GM23248 (cell line): ENCODE measurements at regions not wholly inside any gene's neighbourhood (a gene's known extent, or its start where the extent isn't known, plus 50 kb on each side); places are given as distances from the start of the nearest gene placed in this dataset.
"Not testable (repeated sequence)": the region's sequence is repeated elsewhere in the genome, so short reads cannot be mapped to it uniquely, and the experiment has no call there.

ENCODE experiments used
- DNase-seq: peaks from one replicate; pipeline ENCODE4 v3.0.0-alpha.2; 2015
- H2AFZ ChIP-seq: fragments of 200-600 bp; sonication (generic); 2 replicates; pipeline ENCODE4 v1.6.1; 2016; ENCODE audit warnings: antibody characterized with exemption
- H3F3A ChIP-seq: fragments of 200-600 bp; sonication (generic); 2 replicates; pipeline ENCODE4 v1.6.1; 2016; ENCODE audit warnings: mild to moderate bottlenecking, antibody characterized with exemption, mixed run types; ENCODE audit not compliant: insufficient read depth
- H3K27ac ChIP-seq: fragments of 200-600 bp; sonication (generic); 2 replicates; pipeline ENCODE4 v1.5.1; 2016; ENCODE audit warnings: mild to moderate bottlenecking
- H3K27me3 ChIP-seq: fragments of 200-600 bp; sonication (generic); replicated peaks from 2 replicates; pipeline ENCODE4 v1.6.1; 2016; ENCODE audit warnings: mild to moderate bottlenecking; ENCODE audit not compliant: insufficient read depth
- H3K36me3 ChIP-seq: fragments of 200-600 bp; sonication (generic); 2 replicates; pipeline ENCODE4 v1.6.1; 2016; ENCODE audit warnings: low read depth, mild to moderate bottlenecking
- H3K4me1 ChIP-seq: fragments of 200-600 bp; sonication (generic); 2 replicates; pipeline ENCODE4 v1.6.1; 2016; ENCODE audit warnings: mild to moderate bottlenecking; ENCODE audit not compliant: insufficient read depth
- H3K4me2 ChIP-seq: fragments of 200-600 bp; sonication (generic); one replicate; pipeline ENCODE4 v1.6.1; 2016; ENCODE audit warnings: mild to moderate bottlenecking; ENCODE audit not compliant: unreplicated experiment
- H3K4me3 ChIP-seq: fragments of 200-600 bp; sonication (generic); 2 replicates; pipeline ENCODE4 v1.5.1; 2016; ENCODE audit warnings: mild to moderate bottlenecking
- H3K79me2 ChIP-seq: fragments of 200-600 bp; sonication (generic); 2 replicates; pipeline ENCODE4 v1.6.1; 2016; ENCODE audit warnings: mild to moderate bottlenecking; ENCODE audit not compliant: insufficient read depth
- H3K9ac ChIP-seq: fragments of 200-600 bp; sonication (generic); 2 replicates; pipeline ENCODE4 v1.6.1; 2016; ENCODE audit warnings: mild to moderate bottlenecking
- H3K9me2 ChIP-seq: fragments of 200-600 bp; sonication (generic); 2 replicates; pipeline ENCODE4 v1.6.1; 2016; ENCODE audit warnings: mixed run types, mild to moderate bottlenecking, moderate library complexity; ENCODE audit not compliant: insufficient read depth
- H3K9me3 ChIP-seq: fragments of 200-600 bp; sonication (generic); one replicate; pipeline ENCODE4 v1.6.1; 2017; ENCODE audit warnings: low read depth
- H4K20me1 ChIP-seq: fragments of 200-600 bp; sonication (generic); 2 replicates; pipeline ENCODE4 v1.6.0; 2016; ENCODE audit not compliant: insufficient read depth
- EZH2 ChIP-seq: fragments of 200-600 bp; sonication (generic); IDR thresholded peaks from 2 replicates; pipeline ENCODE4 v1.6.1; 2018; ENCODE audit warnings: antibody characterized with exemption, mild to moderate bottlenecking; ENCODE audit not compliant: insufficient read depth, poor library complexity, severe bottlenecking
- EZH2phosphoT487 ChIP-seq: fragments of 200-600 bp; sonication (generic); IDR thresholded peaks from 2 replicates; pipeline ENCODE4 v1.6.1; 2018; ENCODE audit warnings: antibody characterized with exemption, moderate library complexity, mild to moderate bottlenecking, low read depth; ENCODE audit not compliant: insufficient read depth
- WGBS, 2 experiments: methylation state at CpG; one replicate each; pipeline ENCODE4 v1.1.6; 2015 to 2017; ENCODE audit warnings: low lambda C conversion rate in 2 of 2, low coverage in 1 of 2; ENCODE audit errors: missing lambda C conversion rate in 2 of 2; 5-methylcytosine and 5-hydroxymethylcytosine counted together
- in situ Hi-C: fragments of 300-500 bp; cut with MboI; formaldehyde crosslinking; loops from 2 replicates; pipeline ENCODE4 v1.15.0; 2020

- TF ChIP-seq EZH2 (no peak), EZH2phosphoT487 (no peak)
- no peak overlapping the region for H2AFZ ChIP-seq
- H3K4me2 ChIP-seq = no peak overlapping the region
- no peaks in the 10 kb centered on the region for H3K36me3 ChIP-seq
- H3K79me2 ChIP-seq = no peaks in the 10 kb centered on the region
- H3K4me3 ChIP-seq = no peak overlapping the region
- 29 to 30% methylated on average over 3 of the region's 3 CpGs for WGBS, 2 experiments
- no peaks in the 10 kb centered on the region for H3F3A ChIP-seq
- in situ Hi-C loops = no loop called here
- no peak for DNase-seq
- no peaks in the 10 kb centered on the region for H4K20me1 ChIP-seq
- no peaks in the 10 kb centered on the region for H3K4me1 ChIP-seq
- H3K27ac ChIP-seq = no peak overlapping the region
- no peaks in the 10 kb centered on the region for H3K9me2 ChIP-seq
- H3K9ac ChIP-seq = no peak overlapping the region
- no peaks in the 10 kb centered on the region for H3K27me3 ChIP-seq
- no peaks in the 10 kb centered on the region for H3K9me3 ChIP-seq
Measured at GRCh38 chr3:174363256-174363655, 495.9 kb upstream of the NAALADL2 start.

GRCh38 chr3:174365796-174366195, 493.3 kb upstream of the NAALADL2 start:
- H3K4me3 ChIP-seq = no peak overlapping the region
- TF ChIP-seq EZH2 = no peak
- no peak for TF ChIP-seq EZH2phosphoT487
- no peaks in the 10 kb centered on the region for H4K20me1 ChIP-seq
- no peaks in the 10 kb centered on the region for H3K36me3 ChIP-seq
- H3K27me3 ChIP-seq = no peaks in the 10 kb centered on the region
- WGBS, 2 experiments = 86 to 94% methylated on average over 1 of the region's 1 CpG
- H3K79me2 ChIP-seq = no peaks in the 10 kb centered on the region
- H2AFZ ChIP-seq = no peak overlapping the region
- no peak overlapping the region for H3K4me2 ChIP-seq
- in situ Hi-C loops = no loop called here
- H3K9me3 ChIP-seq = no peaks in the 10 kb centered on the region
- DNase-seq = no peak
- H3K27ac ChIP-seq = no peak overlapping the region
- no peaks in the 10 kb centered on the region for H3K9me2 ChIP-seq
- H3F3A ChIP-seq = no peaks in the 10 kb centered on the region
- no peak overlapping the region for H3K9ac ChIP-seq
- no peaks in the 10 kb centered on the region for H3K4me1 ChIP-seq

GRCh38 chr3:174366904-174367303, 492.2 kb upstream of the NAALADL2 start:
- H3K36me3 ChIP-seq, H3K4me1 ChIP-seq, in situ Hi-C loops, H3K9ac ChIP-seq, H3F3A ChIP-seq, H3K27me3 ChIP-seq, H3K4me2 ChIP-seq, H3K4me3 ChIP-seq, H3K79me2 ChIP-seq, DNase-seq, H2AFZ ChIP-seq, H3K27ac ChIP-seq, H3K9me3 ChIP-seq, H3K9me2 ChIP-seq, H4K20me1 ChIP-seq: not testable (repeated sequence)
- WGBS, 2 experiments = 73 to 75% methylated on average over 5 of the region's 5 CpGs

- no peak overlapping the region for H3K9ac ChIP-seq
- H3K4me2 ChIP-seq = peak overlapping the region; percentile 11
- H3F3A ChIP-seq = no peaks in the 10 kb centered on the region
- in situ Hi-C loops = no loop called here
- DNase-seq = peak; percentile 54
- H3K9me2 ChIP-seq = no peaks in the 10 kb centered on the region
- H2AFZ ChIP-seq = no peak overlapping the region
- H4K20me1 ChIP-seq = no peaks in the 10 kb centered on the region
- no peaks in the 10 kb centered on the region for H3K9me3 ChIP-seq
- no peak overlapping the region for H3K4me3 ChIP-seq
- no peak overlapping the region for H3K27ac ChIP-seq
- peaks cover 13% of the 10 kb centered on the region for H3K4me1 ChIP-seq
- TF ChIP-seq EZH2phosphoT487 (no peak), EZH2 (no peak)
- H3K79me2 ChIP-seq = no peaks in the 10 kb centered on the region
- H3K36me3 ChIP-seq = no peaks in the 10 kb centered on the region
- no peaks in the 10 kb centered on the region for H3K27me3 ChIP-seq
Measured at GRCh38 chr3:174376346-174376745, 482.8 kb upstream of the NAALADL2 start.

- Histone ChIP-seq H3K9me2 (no peaks in the 10 kb centered on the region), H3K9me3 (no peaks in the 10 kb centered on the region), H4K20me1 (no peaks in the 10 kb centered on the region), H3K36me3 (no peaks in the 10 kb centered on the region), H3K4me3 (no peak overlapping the region), H3F3A (no peaks in the 10 kb centered on the region), H3K79me2 (no peaks in the 10 kb centered on the region), H3K9ac (no peak overlapping the region), H3K4me2 (no peak overlapping the region), H3K27me3 (no peaks in the 10 kb centered on the region), H3K27ac (no peak overlapping the region), H2AFZ (no peak overlapping the region), H3K4me1 (peaks cover 13% of the 10 kb centered on the region)
- in situ Hi-C loops = no loop called here
- TF ChIP-seq EZH2phosphoT487 = no peak
- no peak for TF ChIP-seq EZH2
- DNase-seq = no peak
- 95 to 96% methylated on average over 32 of the region's 32 CpGs for WGBS, 2 experiments
Measured at GRCh38 chr3:174377096-174377495, 482.0 kb upstream of the NAALADL2 start.
